ENCODE measurements at regions not wholly inside any gene's neighbourhood (a gene's known extent, or its start where the extent isn't known, plus 50 kb on each side); places are given as distances from the start of the nearest gene placed in this dataset.

DNA sequence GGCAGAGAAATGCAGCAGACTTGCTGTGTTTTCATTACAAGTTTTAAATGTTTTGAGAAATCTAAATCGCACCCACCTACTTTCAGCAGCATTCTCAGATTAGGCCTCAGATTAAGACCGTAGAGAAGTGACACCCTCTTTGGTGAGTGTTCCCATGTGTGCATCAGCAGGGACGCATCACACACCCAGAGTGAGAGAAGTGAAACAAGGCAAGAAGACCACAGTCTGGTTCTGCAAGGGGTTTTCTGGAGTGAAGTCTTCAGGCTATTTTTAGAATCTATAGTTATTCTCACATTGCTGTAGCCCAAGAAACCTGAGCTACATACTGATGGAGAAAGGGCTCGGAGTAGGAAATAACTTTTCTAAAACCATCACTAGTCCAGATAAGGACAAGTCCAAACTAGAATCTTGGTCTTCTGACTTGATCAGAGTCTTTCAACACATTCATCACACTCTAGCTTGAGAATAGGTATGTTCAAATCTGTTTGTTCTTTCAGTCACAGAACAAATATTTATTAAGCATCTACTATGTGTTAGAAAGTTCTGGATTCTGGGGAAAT, 1216.6 kb upstream of the PIK3C3 start:
- POLR2A ChIA-PET = no interaction called here

DNA sequence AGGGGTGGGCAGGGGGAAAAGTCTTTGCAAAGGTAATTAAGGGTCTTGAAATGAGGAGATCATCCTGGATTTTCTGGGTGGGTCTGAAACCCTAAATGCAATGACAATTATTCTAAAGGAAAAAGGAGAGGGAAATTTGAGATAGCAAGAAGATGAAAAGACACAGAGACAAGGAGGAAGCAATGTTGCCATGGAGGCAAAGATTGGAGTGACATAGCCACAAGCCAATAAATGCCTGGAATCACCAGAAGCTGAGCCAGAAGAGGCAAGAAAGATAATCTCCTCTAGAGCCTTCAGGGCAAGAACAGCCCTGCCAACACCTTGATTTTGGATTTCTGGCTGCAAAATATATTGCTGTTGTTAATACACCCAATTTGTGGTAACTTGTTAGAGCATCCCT, 1246.3 kb upstream of the PIK3C3 start:
- BruUV-seq (replicated peaks) = no TSS peak
- H3K4me1 Mint-ChIP-seq (ENCODE audit: low read depth, unreplicated experiment) = no peaks in the 10 kb centered on the region

More for the DNA sequence above, 1216.6 kb upstream of the PIK3C3 start:
- Histone ChIP-seq H3K27me3 (replicated peaks; ENCODE audit: control insufficient read depth, insufficient read depth, low read length) (no peaks in the 10 kb centered on the region), H3K4me1 (no peaks in the 10 kb centered on the region), H3K4me3 (ENCODE audit: low read depth, low read length) (no peak overlapping the region), H3K36me3 (ENCODE audit: control insufficient read depth, insufficient read depth, low read length) (no peaks in the 10 kb centered on the region), H3K9me3 (no peaks in the 10 kb centered on the region)
- H3K36me3 Mint-ChIP-seq (ENCODE audit: insufficient read depth, unreplicated experiment) = no peaks in the 10 kb centered on the region
- CTCF ChIA-PET = no interaction called here
- no peak for DNase-seq
- intact Hi-C loops (cut with micrococcal nuclease; ENCODE audit: unreplicated experiment) = no loop called here
- H3K27ac Mint-ChIP-seq (ENCODE audit: unreplicated experiment) = no peak overlapping the region
- no TSS peak for BruUV-seq (replicated peaks)
- TF ChIP-seq, protein P1, sequence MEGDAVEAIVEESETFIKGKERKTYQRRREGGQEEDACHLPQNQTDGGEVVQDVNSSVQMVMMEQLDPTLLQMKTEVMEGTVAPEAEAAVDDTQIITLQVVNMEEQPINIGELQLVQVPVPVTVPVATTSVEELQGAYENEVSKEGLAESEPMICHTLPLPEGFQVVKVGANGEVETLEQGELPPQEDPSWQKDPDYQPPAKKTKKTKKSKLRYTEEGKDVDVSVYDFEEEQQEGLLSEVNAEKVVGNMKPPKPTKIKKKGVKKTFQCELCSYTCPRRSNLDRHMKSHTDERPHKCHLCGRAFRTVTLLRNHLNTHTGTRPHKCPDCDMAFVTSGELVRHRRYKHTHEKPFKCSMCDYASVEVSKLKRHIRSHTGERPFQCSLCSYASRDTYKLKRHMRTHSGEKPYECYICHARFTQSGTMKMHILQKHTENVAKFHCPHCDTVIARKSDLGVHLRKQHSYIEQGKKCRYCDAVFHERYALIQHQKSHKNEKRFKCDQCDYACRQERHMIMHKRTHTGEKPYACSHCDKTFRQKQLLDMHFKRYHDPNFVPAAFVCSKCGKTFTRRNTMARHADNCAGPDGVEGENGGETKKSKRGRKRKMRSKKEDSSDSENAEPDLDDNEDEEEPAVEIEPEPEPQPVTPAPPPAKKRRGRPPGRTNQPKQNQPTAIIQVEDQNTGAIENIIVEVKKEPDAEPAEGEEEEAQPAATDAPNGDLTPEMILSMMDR (IDR thresholded peaks at IDR 0.05; ENCODE audit: insufficient read depth in 1 of 2, low read depth in 1 of 2, low read length in 1 of 2, severe bottlenecking in 1 of 2, unreplicated experiment in 1 of 2) = no peak
- peaks cover 3% of the 10 kb centered on the region for H3K27me3 Mint-ChIP-seq (ENCODE audit: insufficient read depth, unreplicated experiment)
- H3K9me3 Mint-ChIP-seq (ENCODE audit: unreplicated experiment) = no peaks in the 10 kb centered on the region
- no peaks in the 10 kb centered on the region for H3K4me1 Mint-ChIP-seq (ENCODE audit: low read depth, unreplicated experiment)
- no peak overlapping the region for H3K4me3 Mint-ChIP-seq (ENCODE audit: unreplicated experiment)

DNA sequence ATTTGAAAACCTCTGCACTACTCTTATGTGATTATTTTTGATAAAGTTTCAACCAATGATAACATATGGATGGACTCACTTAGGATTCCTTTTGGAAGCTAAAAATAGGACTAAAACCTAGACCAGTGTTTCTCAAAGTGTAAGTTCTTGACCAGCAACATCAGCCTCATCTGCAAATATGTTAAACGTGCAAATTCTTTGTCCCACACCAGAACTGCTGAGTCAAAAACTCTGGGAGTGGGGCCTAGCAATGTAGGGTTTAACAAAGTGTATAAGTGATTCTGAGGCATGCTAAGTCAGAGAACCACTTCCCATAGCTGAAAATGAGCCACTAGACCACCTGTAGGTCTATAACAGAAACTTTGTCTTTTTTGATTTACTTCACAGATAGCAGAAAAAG, 1247.2 kb upstream of the PIK3C3 start:
- Mint-ChIP-seq H3K27ac (ENCODE audit: unreplicated experiment) (no peak overlapping the region), H3K36me3 (ENCODE audit: insufficient read depth, unreplicated experiment) (no peaks in the 10 kb centered on the region), H3K4me1 (ENCODE audit: low read depth, unreplicated experiment) (no peaks in the 10 kb centered on the region), H3K27me3 (ENCODE audit: insufficient read depth, unreplicated experiment) (peaks cover 3% of the 10 kb centered on the region), H3K4me3 (ENCODE audit: unreplicated experiment) (no peak overlapping the region), H3K9me3 (ENCODE audit: unreplicated experiment) (no peaks in the 10 kb centered on the region)
- ChIA-PET CTCF (no interaction called here), POLR2A (no interaction called here)
- Histone ChIP-seq H3K9me3 (no peaks in the 10 kb centered on the region), H3K4me3 (ENCODE audit: low read depth, low read length) (no peak overlapping the region), H3K4me1 (no peaks in the 10 kb centered on the region), H3K36me3 (ENCODE audit: control insufficient read depth, insufficient read depth, low read length) (no peaks in the 10 kb centered on the region), H3K27me3 (replicated peaks; ENCODE audit: control insufficient read depth, insufficient read depth, low read length) (no peaks in the 10 kb centered on the region)
- DNase-seq = no peak
- no TSS peak for BruUV-seq (replicated peaks)
- TF ChIP-seq, protein P1 (IDR thresholded peaks at IDR 0.05; ENCODE audit: insufficient read depth in 1 of 2, low read depth in 1 of 2, low read length in 1 of 2, severe bottlenecking in 1 of 2, unreplicated experiment in 1 of 2) = no peak
- intact Hi-C loops (cut with micrococcal nuclease; ENCODE audit: unreplicated experiment) = no loop called here

More for the DNA sequence above, 1246.3 kb upstream of the PIK3C3 start:
- TF ChIP-seq, protein P1 (IDR thresholded peaks at IDR 0.05; ENCODE audit: insufficient read depth in 1 of 2, low read depth in 1 of 2, low read length in 1 of 2, severe bottlenecking in 1 of 2, unreplicated experiment in 1 of 2) = no peak
- Mint-ChIP-seq H3K9me3 (ENCODE audit: unreplicated experiment) (no peaks in the 10 kb centered on the region), H3K27ac (ENCODE audit: unreplicated experiment) (no peak overlapping the region), H3K27me3 (ENCODE audit: insufficient read depth, unreplicated experiment) (peaks cover 3% of the 10 kb centered on the region), H3K36me3 (ENCODE audit: insufficient read depth, unreplicated experiment) (no peaks in the 10 kb centered on the region), H3K4me3 (ENCODE audit: unreplicated experiment) (no peak overlapping the region)
- CTCF ChIA-PET = no interaction called here
- Histone ChIP-seq H3K4me1 (no peaks in the 10 kb centered on the region), H3K4me3 (ENCODE audit: low read depth, low read length) (no peak overlapping the region), H3K27me3 (replicated peaks; ENCODE audit: control insufficient read depth, insufficient read depth, low read length) (no peaks in the 10 kb centered on the region), H3K9me3 (no peaks in the 10 kb centered on the region), H3K36me3 (ENCODE audit: control insufficient read depth, insufficient read depth, low read length) (no peaks in the 10 kb centered on the region)
- intact Hi-C loops (cut with micrococcal nuclease; ENCODE audit: unreplicated experiment) = no loop called here
- no peak for DNase-seq
- POLR2A ChIA-PET = no interaction called here

All from Caco-2 (cell line).